Fibroblast of villous mesenchyme (primary cell): ENCODE measurements at regions not wholly inside any gene's neighbourhood (a gene's known extent, or its start where the extent isn't known, plus 50 kb on each side); places are given as distances from the start of the nearest gene placed in this dataset.

Experiments
- DNase-seq: peaks from one replicate; pipeline ENCODE4 v3.0.0-alpha.2; 2010; ENCODE audit warnings: low read depth
- H3K4me3 ChIP-seq: 2 replicates; pipeline ENCODE4 v1.5.1; 2011; ENCODE audit warnings: low read depth, mild to moderate bottlenecking, low read length
- CTCF ChIP-seq: IDR thresholded peaks from 2 replicates; pipeline ENCODE4 v1.5.1; 2012; ENCODE audit warnings: low read depth, mild to moderate bottlenecking, low read length; ENCODE audit not compliant: insufficient read depth

DNA sequence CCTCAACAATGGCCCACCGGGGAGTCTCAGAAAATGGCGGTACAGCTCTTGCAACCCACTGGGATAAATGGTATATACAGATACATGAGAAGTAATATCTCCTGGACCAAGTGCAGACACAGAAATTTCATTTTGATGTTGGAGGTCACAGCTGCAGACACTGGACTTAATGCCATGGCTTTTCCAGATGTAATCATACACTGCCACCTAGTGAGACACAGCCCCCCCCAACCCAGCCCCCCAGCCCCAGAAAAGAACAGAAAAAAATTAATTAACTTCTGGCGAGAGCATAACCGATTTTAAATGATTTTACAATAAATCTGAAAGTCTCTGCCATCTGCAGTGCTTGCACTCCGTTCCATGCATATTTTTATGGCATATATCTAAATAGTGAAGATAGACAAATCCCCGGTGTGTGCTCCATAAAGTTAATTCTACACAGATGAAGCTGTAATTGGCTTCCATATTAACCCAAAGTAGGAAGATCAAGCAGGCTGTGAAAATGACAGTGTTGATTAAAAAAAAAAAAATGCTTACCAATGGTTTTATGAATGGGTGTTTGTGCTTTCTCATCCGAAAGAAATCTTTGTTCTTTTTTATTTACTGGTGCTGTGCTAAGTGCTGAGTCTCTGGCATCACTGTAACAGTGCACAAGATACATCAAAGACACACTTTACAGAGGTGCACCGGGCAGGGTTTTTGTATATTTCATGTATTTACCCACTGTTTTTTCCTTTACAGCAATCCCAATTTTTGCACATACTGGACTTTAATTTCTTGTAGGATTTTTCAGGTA lies 804.1 kb downstream of the TFAP2A start:
- no peak for DNase-seq
- no peak overlapping the region for H3K4me3 ChIP-seq
- peak; percentile 10 for TF ChIP-seq CTCF

- no peak for DNase-seq
- no peak overlapping the region for H3K4me3 ChIP-seq
- no peak for TF ChIP-seq CTCF
Measured at GRCh38 chr6:9606435-9607134, 808.3 kb downstream of the TFAP2A start.

GRCh38 chr6:9594746-9595145 lies 820.1 kb downstream of the TFAP2A start:
- no peak for TF ChIP-seq CTCF
- DNase-seq, result no peak
- H3K4me3 ChIP-seq, result no peak overlapping the region

GRCh38 chr6:9593554-9593953 lies 821.3 kb downstream of the TFAP2A start:
- DNase-seq, result no peak
- TF ChIP-seq CTCF, result no peak
- H3K4me3 ChIP-seq, result no peak overlapping the region

GRCh38 chr6:9583753-9584352 lies 831.0 kb downstream of the TFAP2A start:
- DNase-seq, result peak; percentile 24
- TF ChIP-seq CTCF, result no peak

GRCh38 chr6:9581155-9581554 lies 833.7 kb downstream of the TFAP2A start:
- H3K4me3 ChIP-seq, result no peak overlapping the region
- TF ChIP-seq CTCF, result no peak
- DNase-seq, result no peak

More at GRCh38 chr6:9583753-9584352, 831.0 kb downstream of the TFAP2A start:
- H3K4me3 ChIP-seq, result no peak overlapping the region
